IPS DF 6.9 (cell line): ENCODE measurements at regions not wholly inside any gene's neighbourhood (a gene's known extent, or its start where the extent isn't known, plus 50 kb on each side); places are given as distances from the start of the nearest gene placed in this dataset.

Experiments
- DNase-seq: peaks from one replicate; pipeline ENCODE4 v3.0.0-alpha.2; 2013; ENCODE audit warnings: low read depth, low spot score
- H3K27ac ChIP-seq: one replicate; pipeline ENCODE4 v1.5.1; 2013; ENCODE audit warnings: low read length, control low read depth
- H3K27me3 ChIP-seq: 2 replicates; pipeline ENCODE4 v1.6.1; 2013; ENCODE audit warnings: mild to moderate bottlenecking, low read length; ENCODE audit not compliant: control insufficient read depth, insufficient read depth
- H3K36me3 ChIP-seq: 2 replicates; pipeline ENCODE4 v1.6.1; 2013; ENCODE audit warnings: low read length; ENCODE audit not compliant: control insufficient read depth, insufficient read depth
- H3K4me1 ChIP-seq: 2 replicates; pipeline ENCODE4 v1.6.1; 2013; ENCODE audit warnings: low read length; ENCODE audit not compliant: control insufficient read depth, insufficient read depth
- H3K4me3 ChIP-seq: 2 replicates; pipeline ENCODE4 v1.5.1; 2013; ENCODE audit warnings: mild to moderate bottlenecking, low read length
- H3K9me3 ChIP-seq: 2 replicates; pipeline ENCODE4 v1.6.1; 2013; ENCODE audit warnings: low read length, inconsistent platforms; ENCODE audit not compliant: control insufficient read depth, insufficient read depth
- WGBS: extraction: QIAGEN DNeasy Blood & Tissue Kit; methylation state at CpG from one replicate; pipeline ENCODE4 v1.1.7; 2013; ENCODE audit warnings: mixed read lengths, missing lambda C conversion rate; ENCODE audit not compliant: insufficient read length, insufficient coverage; 5-methylcytosine and 5-hydroxymethylcytosine counted together

- no peaks in the 10 kb centered on the region for H3K9me3 ChIP-seq
- H3K4me3 ChIP-seq = no peak overlapping the region
- H3K36me3 ChIP-seq = no peaks in the 10 kb centered on the region
- H3K27ac ChIP-seq = no peak overlapping the region
- H3K27me3 ChIP-seq = no peaks in the 10 kb centered on the region
- whole genome bisulfite sequencing = no CpG with 5 or more reads among the region's 1 CpG
- H3K4me1 ChIP-seq = no peaks in the 10 kb centered on the region
- DNase-seq = no peak
Measured at GRCh38 chr20:39103732-39104131, 141.6 kb downstream of the DHX35 start.

- DNase-seq = no peak
- Histone ChIP-seq H3K4me3 (no peak overlapping the region), H3K9me3 (no peaks in the 10 kb centered on the region), H3K36me3 (no peaks in the 10 kb centered on the region), H3K4me1 (no peaks in the 10 kb centered on the region), H3K27me3 (no peaks in the 10 kb centered on the region), H3K27ac (no peak overlapping the region)
- 100% methylated on average over 4 of the region's 4 CpGs for WGBS
Measured at GRCh38 chr20:39103305-39103704, 141.2 kb downstream of the DHX35 start.

- H3K27ac ChIP-seq = no peak overlapping the region
- WGBS = no CpG with 5 or more reads among the region's 3 CpGs
- H3K27me3 ChIP-seq = no peaks in the 10 kb centered on the region
- no peak overlapping the region for H3K4me3 ChIP-seq
- no peaks in the 10 kb centered on the region for H3K9me3 ChIP-seq
- no peak for DNase-seq
- no peaks in the 10 kb centered on the region for H3K36me3 ChIP-seq
- H3K4me1 ChIP-seq = no peaks in the 10 kb centered on the region
Measured at GRCh38 chr20:39101895-39102294, 139.8 kb downstream of the DHX35 start.

- no peaks in the 10 kb centered on the region for H3K27me3 ChIP-seq
- DNase-seq = no peak
- H3K36me3 ChIP-seq = no peaks in the 10 kb centered on the region
- H3K9me3 ChIP-seq = no peaks in the 10 kb centered on the region
- no peak overlapping the region for H3K27ac ChIP-seq
- no peaks in the 10 kb centered on the region for H3K4me1 ChIP-seq
- no CpG with 5 or more reads among the region's 6 CpGs for WGBS
- H3K4me3 ChIP-seq = no peak overlapping the region
Measured at GRCh38 chr20:39100691-39101090, 138.5 kb downstream of the DHX35 start.

GRCh38 chr20:39097889-39098288, 135.7 kb downstream of the DHX35 start:
- no peaks in the 10 kb centered on the region for H3K9me3 ChIP-seq
- DNase-seq = no peak
- no peaks in the 10 kb centered on the region for H3K36me3 ChIP-seq
- no peaks in the 10 kb centered on the region for H3K27me3 ChIP-seq
- WGBS = no CpG with 5 or more reads among the region's 3 CpGs
- no peak overlapping the region for H3K4me3 ChIP-seq
- H3K27ac ChIP-seq = no peak overlapping the region
- H3K4me1 ChIP-seq = no peaks in the 10 kb centered on the region

GRCh38 chr20:39095870-39096269, 133.7 kb downstream of the DHX35 start:
- Histone ChIP-seq H3K9me3 (no peaks in the 10 kb centered on the region), H3K27me3 (no peaks in the 10 kb centered on the region), H3K4me1 (no peaks in the 10 kb centered on the region), H3K27ac (no peak overlapping the region), H3K4me3 (no peak overlapping the region), H3K36me3 (no peaks in the 10 kb centered on the region)
- no peak for DNase-seq
- WGBS = no CpG with 5 or more reads among the region's 1 CpG

- no CpG with 5 or more reads among the region's 1 CpG for WGBS
- H3K27me3 ChIP-seq = no peaks in the 10 kb centered on the region
Measured at GRCh38 chr20:39094391-39094790, 132.2 kb downstream of the DHX35 start.

GRCh38 chr20:39092733-39093410, 130.7 kb downstream of the DHX35 start:
- Histone ChIP-seq H3K9me3 (no peaks in the 10 kb centered on the region), H3K27me3 (no peaks in the 10 kb centered on the region), H3K4me1 (no peaks in the 10 kb centered on the region), H3K4me3 (no peak overlapping the region), H3K36me3 (no peaks in the 10 kb centered on the region), H3K27ac (no peak overlapping the region)
- WGBS = no CpG with 5 or more reads among the region's 3 CpGs
- no peak for DNase-seq

More at GRCh38 chr20:39094391-39094790, 132.2 kb downstream of the DHX35 start:
- DNase-seq = no peak
- Histone ChIP-seq H3K9me3 (no peaks in the 10 kb centered on the region), H3K27ac (no peak overlapping the region), H3K4me1 (no peaks in the 10 kb centered on the region), H3K36me3 (no peaks in the 10 kb centered on the region), H3K4me3 (no peak overlapping the region)

GRCh38 chr20:39090906-39091305, 128.8 kb downstream of the DHX35 start:
- Histone ChIP-seq H3K27me3 (no peaks in the 10 kb centered on the region), H3K36me3 (no peaks in the 10 kb centered on the region), H3K4me1 (no peaks in the 10 kb centered on the region), H3K27ac (no peak overlapping the region), H3K4me3 (no peak overlapping the region), H3K9me3 (no peaks in the 10 kb centered on the region)
- no peak for DNase-seq
- no CpG with 5 or more reads among the region's 5 CpGs for WGBS

GRCh38 chr20:39089797-39090196, 127.7 kb downstream of the DHX35 start:
- no peaks in the 10 kb centered on the region for H3K36me3 ChIP-seq
- H3K27me3 ChIP-seq = no peaks in the 10 kb centered on the region
- no peak for DNase-seq
- H3K27ac ChIP-seq = no peak overlapping the region
- no CpG with 5 or more reads among the region's 1 CpG for WGBS
- H3K4me3 ChIP-seq = no peak overlapping the region
- H3K9me3 ChIP-seq = no peaks in the 10 kb centered on the region
- no peaks in the 10 kb centered on the region for H3K4me1 ChIP-seq
